H9 (cell line): ENCODE measurements at regions not wholly inside any gene's neighbourhood (a gene's known extent, or its start where the extent isn't known, plus 50 kb on each side); places are given as distances from the start of the nearest gene placed in this dataset.
"Not testable (repeated sequence)": the region's sequence is repeated elsewhere in the genome, so short reads cannot be mapped to it uniquely, and the experiment has no call there.

Experiments used
- DNase-seq: peaks from one replicate; pipeline ENCODE4 v3.0.0-alpha.2; 2017
- H2AFZ ChIP-seq: one replicate; pipeline ENCODE4 v1.6.1; 2013; ENCODE audit warnings: mild to moderate bottlenecking, low read length, control low read depth, moderate library complexity
- H2AK5ac ChIP-seq: 2 replicates; pipeline ENCODE4 v1.6.1; 2013; ENCODE audit warnings: low read length, control low read depth, mixed read lengths; ENCODE audit not compliant: insufficient read length
- H2BK120ac ChIP-seq: one replicate; pipeline ENCODE4 v1.6.1; 2013; ENCODE audit warnings: low read depth, mild to moderate bottlenecking, low read length, control low read depth, inconsistent platforms; ENCODE audit not compliant: poor library complexity, severe bottlenecking
- H2BK12ac ChIP-seq: 2 replicates; pipeline ENCODE4 v1.6.1; 2013; ENCODE audit warnings: low read length, control low read depth, mixed read lengths, low read depth; ENCODE audit not compliant: insufficient read length
- H2BK15ac ChIP-seq: 2 replicates; pipeline ENCODE4 v1.6.1; 2013; ENCODE audit warnings: low read depth, low read length, control low read depth
- H2BK20ac ChIP-seq: one replicate; pipeline ENCODE4 v1.6.1; 2013; ENCODE audit warnings: low read depth, mild to moderate bottlenecking, low read length, control low read depth, inconsistent platforms; ENCODE audit not compliant: poor library complexity, severe bottlenecking
- H2BK5ac ChIP-seq: 2 replicates; pipeline ENCODE4 v1.6.1; 2013; ENCODE audit warnings: low read length, control low read depth, mixed read lengths; ENCODE audit not compliant: insufficient read length
- H3K14ac ChIP-seq: 2 replicates; pipeline ENCODE4 v1.6.1; 2013; ENCODE audit warnings: low read length, control low read depth; ENCODE audit not compliant: insufficient read depth
- H3K18ac ChIP-seq: 2 replicates; pipeline ENCODE4 v1.6.1; 2013; ENCODE audit warnings: low read depth, mild to moderate bottlenecking, mixed read lengths, low read length, control low read depth; ENCODE audit not compliant: insufficient read length
- H3K23ac ChIP-seq: 2 replicates; pipeline ENCODE4 v1.6.1; 2013; ENCODE audit warnings: low read length, control low read depth, mixed read lengths, low read depth; ENCODE audit not compliant: insufficient read length
- H3K23me2 ChIP-seq: 2 replicates; pipeline ENCODE4 v1.6.1; 2013; ENCODE audit warnings: low read depth, mild to moderate bottlenecking, mixed read lengths, low read length, control low read depth; ENCODE audit not compliant: insufficient read length, poor library complexity, severe bottlenecking
- H3K27ac ChIP-seq: 2 replicates; pipeline ENCODE4 v1.5.1; 2013; ENCODE audit warnings: low read length, control low read depth, mixed read lengths, low read depth; ENCODE audit not compliant: insufficient read length
- H3K27me3 ChIP-seq: 2 replicates; pipeline ENCODE4 v1.6.1; 2013; ENCODE audit warnings: low read length, control low read depth, inconsistent platforms; ENCODE audit not compliant: insufficient read depth
- H3K4ac ChIP-seq: 2 replicates; pipeline ENCODE4 v1.6.1; 2013; ENCODE audit warnings: low read depth, mild to moderate bottlenecking, control low read depth, inconsistent platforms, low read length, moderate library complexity
- H3K4me1 ChIP-seq: 2 replicates; pipeline ENCODE4 v1.6.1; 2013; ENCODE audit warnings: low read length, control low read depth, inconsistent platforms; ENCODE audit not compliant: insufficient read depth
- H3K4me2 ChIP-seq: 2 replicates; pipeline ENCODE4 v1.6.1; 2013; ENCODE audit warnings: low read length, control low read depth, mixed read lengths; ENCODE audit not compliant: insufficient read length, insufficient read depth
- H3K56ac ChIP-seq: 2 replicates; pipeline ENCODE4 v1.6.1; 2013; ENCODE audit warnings: low read depth, mild to moderate bottlenecking, mixed read lengths, low read length, control low read depth; ENCODE audit not compliant: insufficient read length
- H3K79me1 ChIP-seq: 2 replicates; pipeline ENCODE4 v1.6.1; 2013; ENCODE audit warnings: low read depth, mild to moderate bottlenecking, moderate library complexity, low read length, control low read depth, inconsistent platforms; ENCODE audit not compliant: insufficient read depth, poor library complexity, severe bottlenecking
- H3K79me2 ChIP-seq: 2 replicates; pipeline ENCODE4 v1.6.1; 2013; ENCODE audit warnings: low read length, control low read depth, inconsistent platforms; ENCODE audit not compliant: insufficient read depth
- H3K9ac ChIP-seq: 2 replicates; pipeline ENCODE4 v1.6.1; 2013; ENCODE audit warnings: low read length, control low read depth, mixed read lengths; ENCODE audit not compliant: insufficient read length; ENCODE audit errors: extremely low read depth
- H3K9me3 ChIP-seq: one replicate; pipeline ENCODE4 v1.6.1; 2013; ENCODE audit warnings: low read depth, low read length, inconsistent platforms; ENCODE audit not compliant: control insufficient read depth
- H3T11ph ChIP-seq: one replicate; pipeline ENCODE4 v1.6.1; 2013; ENCODE audit warnings: mild to moderate bottlenecking, low read length, control low read depth, inconsistent platforms
- H4K20me1 ChIP-seq: one replicate; pipeline ENCODE4 v1.6.1; 2013; ENCODE audit not compliant: control insufficient read depth, insufficient read length, insufficient read depth
- H4K5ac ChIP-seq: 2 replicates; pipeline ENCODE4 v1.6.1; 2013; ENCODE audit warnings: low read depth, mild to moderate bottlenecking, mixed read lengths, low read length, control low read depth; ENCODE audit not compliant: insufficient read length
- H4K8ac ChIP-seq: replicated peaks from 2 replicates; pipeline ENCODE4 v1.6.1; 2013; ENCODE audit warnings: low read length, control low read depth, mixed read lengths, low read depth; ENCODE audit not compliant: insufficient read length
- H4K91ac ChIP-seq: 2 replicates; pipeline ENCODE4 v1.6.1; 2013; ENCODE audit warnings: low read depth, mild to moderate bottlenecking, moderate library complexity, mixed read lengths, low read length, control low read depth; ENCODE audit not compliant: insufficient read length
- H3K27ac Mint-ChIP-seq, 3 experiments: 2 replicates in 2 of 3; 3 replicates in 1 of 3; pipeline ENCODE4 v1.8.0; 2020 to 2021; ENCODE audit warnings: mixed read lengths in 3 of 3, mild to moderate bottlenecking in 1 of 3, moderate library complexity in 1 of 3
- H3K27me3 Mint-ChIP-seq: 2 replicates; pipeline ENCODE4 v1.8.0; 2021; ENCODE audit warnings: low read depth, mild to moderate bottlenecking, moderate library complexity, mixed read lengths
- H3K36me3 Mint-ChIP-seq, 3 experiments: 2 replicates in 2 of 3; 3 replicates in 1 of 3; pipeline ENCODE4 v1.8.0; 2020 to 2021; ENCODE audit warnings: low read depth in 3 of 3, mixed read lengths in 3 of 3; ENCODE audit not compliant: insufficient read depth in 1 of 3
- H3K4me1 Mint-ChIP-seq, 2 experiments: 2 replicates each; pipeline ENCODE4 v1.8.0; 2020; ENCODE audit warnings: mixed read lengths in 2 of 2
- H3K4me3 Mint-ChIP-seq, 2 experiments: 2 replicates in 1 of 2; 3 replicates in 1 of 2; pipeline ENCODE4 v1.8.0; 2020 to 2021; ENCODE audit warnings: mild to moderate bottlenecking in 2 of 2, mixed read lengths in 2 of 2, moderate library complexity in 1 of 2
- H3K9me3 Mint-ChIP-seq, 2 experiments: 2 replicates in 1 of 2; 3 replicates in 1 of 2; pipeline ENCODE4 v1.8.0; 2020; ENCODE audit warnings: mild to moderate bottlenecking in 2 of 2, mixed read lengths in 2 of 2, moderate library complexity in 1 of 2
- WGBS: extraction: QIAGEN DNeasy Blood & Tissue Kit; methylation state at CpG from one replicate; pipeline ENCODE4 v1.1.7; 2013; ENCODE audit warnings: missing lambda C conversion rate, low lambda C conversion rate, mixed read lengths; ENCODE audit not compliant: insufficient read length; ENCODE audit errors: extremely low coverage; 5-methylcytosine and 5-hydroxymethylcytosine counted together
- TF ChIP-seq, protein P1 (sequence below): fragments of 200-600 bp; sonication (generic); conservative IDR thresholded peaks from 3 replicates; pipeline ENCODE4 v1.8.0; 2021; ENCODE audit warnings: antibody characterized with exemption, mild to moderate bottlenecking

DNA sequence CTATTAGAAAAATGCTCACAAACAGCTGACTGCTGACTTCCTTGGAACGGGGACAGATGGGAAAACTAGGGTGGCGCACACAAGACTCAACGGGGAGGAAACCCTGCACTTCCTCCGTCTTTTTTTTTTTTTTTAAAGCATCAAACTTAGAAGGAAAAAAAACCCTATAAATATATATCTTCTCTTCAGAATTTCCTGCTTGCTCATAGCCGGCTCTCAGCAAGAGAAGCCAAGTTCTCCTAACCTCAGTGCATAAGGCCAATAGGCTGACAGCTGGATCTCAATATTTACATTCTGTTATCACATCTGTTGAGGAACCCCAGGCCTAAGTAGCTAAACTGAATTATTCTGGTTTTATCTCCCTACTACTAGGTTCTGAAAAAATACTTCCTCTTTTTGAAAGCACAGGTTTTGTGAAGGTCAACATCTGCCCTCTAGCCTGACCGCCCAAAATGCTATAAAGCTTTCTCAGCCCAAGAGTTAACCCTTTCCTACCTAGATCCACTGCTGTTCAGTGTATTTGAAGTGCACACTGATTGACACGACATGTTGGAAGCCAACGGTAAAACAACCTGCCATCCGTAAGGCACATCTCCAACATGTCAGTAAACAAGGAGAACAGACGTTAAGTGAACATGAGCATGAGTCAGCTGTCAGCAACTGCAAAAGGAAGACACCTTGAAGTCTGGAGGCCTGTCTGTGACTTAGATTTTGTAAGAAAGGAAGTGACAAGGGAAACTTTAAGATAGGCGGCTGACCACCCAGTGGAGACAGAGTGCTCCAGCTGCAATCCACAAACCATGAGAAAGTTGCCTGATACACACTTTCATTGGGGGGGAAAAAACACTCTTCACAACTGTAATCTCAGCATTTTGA lies 83.8 kb downstream of the EBLN1 start:
- Histone ChIP-seq H3K27me3 (no peaks in the 10 kb centered on the region), H3K56ac (no peak overlapping the region), H3K9ac (no peak overlapping the region), H3K79me2 (no peaks in the 10 kb centered on the region), H3K23ac (no peak overlapping the region), H2BK120ac (no peak overlapping the region), H3K4me1 (0 out of 2 replicates have a peak, but pooled peaks cover 2% of the 10 kb centered on the region), H3K79me1 (no peaks in the 10 kb centered on the region), H4K91ac (no peak overlapping the region), H2AK5ac (no peak overlapping the region), H4K20me1 (no peaks in the 10 kb centered on the region), H3K23me2 (no peaks in the 10 kb centered on the region), H2AFZ (no peak overlapping the region), H2BK5ac (no peak overlapping the region), H3K9me3 (no peaks in the 10 kb centered on the region), H4K8ac (no peak overlapping the region), H2BK12ac (no peak overlapping the region), H3K14ac (no peak overlapping the region), H2BK20ac (no peak overlapping the region), H3K27ac (no peak overlapping the region), H4K5ac (no peak overlapping the region), H3K4ac (no peak overlapping the region), H3K18ac (no peak overlapping the region), H3T11ph (no peak overlapping the region), H2BK15ac (no peak overlapping the region), H3K4me2 (no peak overlapping the region)
- no peak for DNase-seq
- TF ChIP-seq, protein P1, sequence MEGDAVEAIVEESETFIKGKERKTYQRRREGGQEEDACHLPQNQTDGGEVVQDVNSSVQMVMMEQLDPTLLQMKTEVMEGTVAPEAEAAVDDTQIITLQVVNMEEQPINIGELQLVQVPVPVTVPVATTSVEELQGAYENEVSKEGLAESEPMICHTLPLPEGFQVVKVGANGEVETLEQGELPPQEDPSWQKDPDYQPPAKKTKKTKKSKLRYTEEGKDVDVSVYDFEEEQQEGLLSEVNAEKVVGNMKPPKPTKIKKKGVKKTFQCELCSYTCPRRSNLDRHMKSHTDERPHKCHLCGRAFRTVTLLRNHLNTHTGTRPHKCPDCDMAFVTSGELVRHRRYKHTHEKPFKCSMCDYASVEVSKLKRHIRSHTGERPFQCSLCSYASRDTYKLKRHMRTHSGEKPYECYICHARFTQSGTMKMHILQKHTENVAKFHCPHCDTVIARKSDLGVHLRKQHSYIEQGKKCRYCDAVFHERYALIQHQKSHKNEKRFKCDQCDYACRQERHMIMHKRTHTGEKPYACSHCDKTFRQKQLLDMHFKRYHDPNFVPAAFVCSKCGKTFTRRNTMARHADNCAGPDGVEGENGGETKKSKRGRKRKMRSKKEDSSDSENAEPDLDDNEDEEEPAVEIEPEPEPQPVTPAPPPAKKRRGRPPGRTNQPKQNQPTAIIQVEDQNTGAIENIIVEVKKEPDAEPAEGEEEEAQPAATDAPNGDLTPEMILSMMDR = no peak
- H3K4me1 Mint-ChIP-seq = peaks cover 12 to 27% of the 10 kb centered on the region in 2 experiments
- H3K9me3 Mint-ChIP-seq = peaks cover 8% of the 10 kb centered on the region in 2 experiments; a peak in 4 of 5 replicates
- no peak overlapping the region for H3K4me3 Mint-ChIP-seq
- no CpG with 5 or more reads among the region's 11 CpGs for WGBS
- H3K27me3 Mint-ChIP-seq = no peaks in the 10 kb centered on the region; the same call in none of the 2 replicates
- no peak overlapping the region for H3K27ac Mint-ChIP-seq
- peaks cover 7 to 8% (median 7%) of the 10 kb centered on the region in 3 experiments for H3K36me3 Mint-ChIP-seq

DNA sequence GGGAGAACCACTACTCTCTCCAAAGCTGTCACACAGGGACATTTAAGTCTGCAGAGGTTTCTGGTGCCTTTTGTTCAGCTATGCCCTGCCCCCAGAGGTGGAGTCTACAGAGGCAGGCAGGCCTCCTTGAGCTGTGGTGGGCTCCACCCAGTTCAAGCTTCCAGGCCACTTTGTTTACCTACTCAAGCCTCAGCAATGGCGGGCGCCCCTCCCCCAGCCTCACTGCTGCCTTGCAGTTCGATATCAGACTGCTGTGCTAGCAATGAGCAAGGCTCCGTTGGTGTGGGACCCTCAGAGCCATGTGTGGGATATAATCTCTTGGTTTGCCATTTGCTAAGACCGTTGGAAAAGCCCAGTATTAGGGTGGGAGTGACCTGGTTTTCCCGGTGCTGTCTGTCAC lies 87.0 kb downstream of the EBLN1 start:
- not testable (repeated sequence) for H3K56ac ChIP-seq, H3K23me2 ChIP-seq, H4K20me1 ChIP-seq, H2BK12ac ChIP-seq, H3K9me3 ChIP-seq, H3K14ac ChIP-seq, H3K79me2 ChIP-seq, H2BK20ac ChIP-seq, H3K4ac ChIP-seq, H3T11ph ChIP-seq, H3K9ac ChIP-seq, H3K27me3 ChIP-seq, H2BK120ac ChIP-seq, H4K91ac ChIP-seq, H3K23ac ChIP-seq, H3K27ac ChIP-seq, H2AFZ ChIP-seq, DNase-seq, H2AK5ac ChIP-seq, H4K8ac ChIP-seq, H3K79me1 ChIP-seq, H3K4me1 ChIP-seq, H4K5ac ChIP-seq, H3K4me3 Mint-ChIP-seq, H2BK15ac ChIP-seq, H2BK5ac ChIP-seq, H3K4me2 ChIP-seq, H3K18ac ChIP-seq, H3K27me3 Mint-ChIP-seq, H3K27ac Mint-ChIP-seq
- WGBS = no CpG with 5 or more reads among the region's 6 CpGs
- Mint-ChIP-seq H3K36me3 (peaks cover 10 to 11% (median 10%) of the 10 kb centered on the region in 3 experiments), H3K4me1 (peaks cover 12 to 27% of the 10 kb centered on the region in 2 experiments), H3K9me3 (peaks cover 11% of the 10 kb centered on the region in 2 experiments)
